IMR-90 (cell line): ENCODE measurements at regions not wholly inside any gene's neighbourhood (a gene's known extent, or its start where the extent isn't known, plus 50 kb on each side); places are given as distances from the start of the nearest gene placed in this dataset.

Experiments used
- ATAC-seq: fragments of 200-7000 bp; cut with Tn5 transposase; 2 replicates; pipeline ENCODE4 v1.9.1; 2020; ENCODE audit warnings: low read depth, mild to moderate bottlenecking, moderate library complexity
- BruUV-seq: library from RNA; stranded (reverse); fragments of 400-500 nt; replicated peaks from 2 replicates; lab custom pipeline; 2021; lab: Mats Ljungman, UMichigan
- CTCF ChIA-PET: fragments of 300-600 bp; formaldehyde crosslinking; extraction: SDS; loops from one replicate; lab custom pipeline; 2021; ENCODE audit warnings: antibody characterized with exemption; lab: Yijun Ruan, JAX
- POLR2A ChIA-PET: fragments of 300-600 bp; sonication (Branson Sonifier 250); formaldehyde crosslinking; loops from one replicate; lab custom pipeline; 2022; ENCODE audit warnings: antibody characterized with exemption; ENCODE audit not compliant: unreplicated experiment; lab: Charles Lee
- DNase-seq: peaks from one replicate; pipeline ENCODE4 v3.0.0; 2013
- H2AFZ ChIP-seq: replicated peaks from 2 replicates; pipeline ENCODE3; 2013; ENCODE audit warnings: low read length, mild to moderate bottlenecking; ENCODE audit not compliant: poor library complexity
- H2AK5ac ChIP-seq: 2 replicates; pipeline ENCODE4 v1.6.1; 2013; ENCODE audit warnings: low read depth, low read length, inconsistent platforms
- H2AK9ac ChIP-seq: replicated peaks from 2 replicates; pipeline ENCODE3; 2013; ENCODE audit warnings: mild to moderate bottlenecking, low read depth, low read length, moderate library complexity; ENCODE audit not compliant: poor library complexity
- H2BK120ac ChIP-seq: 2 replicates; pipeline ENCODE4 v1.6.1; 2013; ENCODE audit warnings: low read depth, low read length, inconsistent platforms
- H2BK15ac ChIP-seq: 3 replicates; pipeline ENCODE4 v1.6.1; 2013; ENCODE audit warnings: low read depth, low read length, inconsistent platforms
- H2BK20ac ChIP-seq: 2 replicates; pipeline ENCODE4 v1.6.1; 2013; ENCODE audit warnings: low read depth, mild to moderate bottlenecking, inconsistent platforms, low read length, moderate library complexity
- H2BK5ac ChIP-seq: 2 replicates; pipeline ENCODE4 v1.6.1; 2013; ENCODE audit warnings: mild to moderate bottlenecking, low read depth, low read length, inconsistent platforms; ENCODE audit not compliant: poor library complexity, severe bottlenecking
- H3K14ac ChIP-seq: replicated peaks from 2 replicates; pipeline ENCODE4 v1.6.1; 2013; ENCODE audit warnings: low read depth, low read length, inconsistent platforms
- H3K18ac ChIP-seq: 2 replicates; pipeline ENCODE4 v1.6.1; 2013; ENCODE audit warnings: low read depth, low read length, control low read depth
- H3K23ac ChIP-seq: 2 replicates; pipeline ENCODE4 v1.6.1; 2013; ENCODE audit warnings: low read depth, low read length, inconsistent platforms
- H3K27ac ChIP-seq: 2 replicates; pipeline ENCODE4 v1.5.1; 2013; ENCODE audit warnings: mild to moderate bottlenecking, control low read depth, low read length; ENCODE audit not compliant: insufficient read depth
- H3K27me3 ChIP-seq: 2 replicates; pipeline ENCODE4 v1.6.1; 2013; ENCODE audit warnings: low read length; ENCODE audit not compliant: control insufficient read depth, insufficient read depth
- H3K36me3 ChIP-seq: 2 replicates; pipeline ENCODE4 v1.6.1; 2013; ENCODE audit warnings: low read length, mixed read lengths; ENCODE audit not compliant: control insufficient read depth, insufficient read depth
- H3K4ac ChIP-seq: 2 replicates; pipeline ENCODE4 v1.6.1; 2013; ENCODE audit warnings: low read depth, low read length, inconsistent platforms
- H3K4me1 ChIP-seq: 2 replicates; pipeline ENCODE4 v1.6.1; 2013; ENCODE audit warnings: low read length, mixed read lengths; ENCODE audit not compliant: control insufficient read depth, insufficient read depth
- H3K4me2 ChIP-seq: 2 replicates; pipeline ENCODE4 v1.6.1; 2013; ENCODE audit warnings: low read depth, mild to moderate bottlenecking, control low read depth, low read length, moderate library complexity
- H3K4me3 ChIP-seq: 2 replicates; pipeline ENCODE4 v1.5.1; 2013; ENCODE audit warnings: low read depth, mild to moderate bottlenecking, control low read depth, low read length, moderate library complexity; ENCODE audit not compliant: insufficient read depth
- H3K56ac ChIP-seq: 2 replicates; pipeline ENCODE4 v1.6.1; 2013; ENCODE audit warnings: low read length, inconsistent platforms; ENCODE audit not compliant: insufficient read depth; ENCODE audit errors: extremely low read depth
- H3K79me1 ChIP-seq, 2 experiments: 2 replicates each; pipeline ENCODE4 v1.6.1; 2013; ENCODE audit warnings: low read length in 2 of 2, inconsistent platforms in 1 of 2, low read depth in 1 of 2
- H3K9ac ChIP-seq: 2 replicates; pipeline ENCODE4 v1.6.1; 2013; ENCODE audit warnings: low read depth, low read length, control low read depth
- H3K9me1 ChIP-seq: 2 replicates; pipeline ENCODE4 v1.6.1; 2013; ENCODE audit warnings: low read length, inconsistent platforms; ENCODE audit not compliant: insufficient read depth
- H3K9me3 ChIP-seq: 2 replicates; pipeline ENCODE4 v1.6.1; 2013; ENCODE audit warnings: low read length; ENCODE audit not compliant: control insufficient read depth, insufficient read depth
- H4K20me1 ChIP-seq: 2 replicates; pipeline ENCODE4 v1.6.1; 2013; ENCODE audit warnings: low read length, inconsistent platforms; ENCODE audit not compliant: insufficient read depth
- H4K5ac ChIP-seq: 2 replicates; pipeline ENCODE4 v1.6.1; 2013; ENCODE audit warnings: mild to moderate bottlenecking, low read depth, low read length, control low read depth
- H4K8ac ChIP-seq, 2 experiments: 2 replicates each; pipeline ENCODE4 v1.6.1; 2013; ENCODE audit warnings: low read depth in 2 of 2, low read length in 2 of 2, control low read depth in 1 of 2, inconsistent platforms in 1 of 2
- H4K91ac ChIP-seq: 2 replicates; pipeline ENCODE4 v1.6.1; 2013; ENCODE audit warnings: low read depth, low read length, inconsistent platforms; ENCODE audit not compliant: insufficient read depth
- CEBPB ChIP-seq: IDR thresholded peaks from 2 replicates; pipeline ENCODE4 v1.6.1; 2012; ENCODE audit warnings: low read depth, low read length, improper control_type of control experiment
- FOS ChIP-seq: fragments of 150-350 bp; IDR thresholded peaks from 2 replicates; pipeline ENCODE4 v1.6.1; 2016; ENCODE audit warnings: low read depth, low read length
- WGBS, 2 experiments: methylation state at CpG; one replicate each; pipeline versions ENCODE4 v1.1.5 to v1.1.7; 2013; ENCODE audit warnings: missing lambda C conversion rate in 2 of 2; ENCODE audit not compliant: insufficient read length in 1 of 2; ENCODE audit errors: extremely low coverage in 2 of 2; 5-methylcytosine and 5-hydroxymethylcytosine counted together
- dilution Hi-C: fragments of 300-500 bp; cut with HindIII; formaldehyde crosslinking; loops from one replicate; pipeline ENCODE4 v1.14.3; 2018; ENCODE audit warnings: low sequenced_read_pairs; ENCODE audit not compliant: unreplicated experiment
- in situ Hi-C: fragments of 300-500 bp; cut with MboI; formaldehyde crosslinking; loops from 3 replicates; pipeline ENCODE4 v1.14.3; 2019; ENCODE audit warnings: low sequenced_read_pairs, inconsistent platforms, mixed read lengths
- intact Hi-C: fragments of 100-400 bp; cut with micrococcal nuclease; formaldehyde crosslinking; loops from 2 replicates; pipeline ENCODE4 v1.10.0; 2022

GRCh38 chr5:108637134-108637533, 110.6 kb upstream of the FER start:
- H3K56ac ChIP-seq = no peak overlapping the region
- H2AK9ac ChIP-seq = no peak overlapping the region
- H3K4me2 ChIP-seq = no peak overlapping the region
- no peak overlapping the region for H2BK20ac ChIP-seq
- H2BK15ac ChIP-seq = no peak overlapping the region
- no peak overlapping the region for H2AK5ac ChIP-seq
- no peak overlapping the region for H3K14ac ChIP-seq
- H2AFZ ChIP-seq = no peak overlapping the region
- no peak overlapping the region for H2BK120ac ChIP-seq
- TF ChIP-seq FOS = no peak
- peak; percentile 97 for TF ChIP-seq CEBPB
- DNase-seq (peak; percentile 62), ATAC-seq (peak; percentile 53)
- in situ Hi-C loops = no loop called here
- no TSS peak for BruUV-seq
- no peak overlapping the region for H4K8ac ChIP-seq
- intact Hi-C loops = no loop called here
- no peak overlapping the region for H3K27ac ChIP-seq
- no peak overlapping the region for H3K18ac ChIP-seq
- H3K4me3 ChIP-seq = no peak overlapping the region
- no peaks in the 10 kb centered on the region for H4K20me1 ChIP-seq
- H3K79me1 ChIP-seq = no peaks in the 10 kb centered on the region
- no peak overlapping the region for H3K23ac ChIP-seq
- no peak overlapping the region for H2BK5ac ChIP-seq
- ChIA-PET CTCF (interaction anchor here (0.6 kb wide), 1 partner anchor 19 kb away, joined by 3 read pairs; no protein-coding TSS in a partner anchor), POLR2A (no interaction called here)
- no peak overlapping the region for H3K9ac ChIP-seq
- no peak overlapping the region for H4K91ac ChIP-seq
- dilution Hi-C loops = no loop called here
- H3K27me3 ChIP-seq = no peaks in the 10 kb centered on the region
- H3K4ac ChIP-seq = no peak overlapping the region
- no peak overlapping the region for H4K5ac ChIP-seq
- no peaks in the 10 kb centered on the region for H3K36me3 ChIP-seq
- WGBS, 2 experiments = no CpG with 5 or more reads among the region's 1 CpG
- no peaks in the 10 kb centered on the region; the same call in 1 of the 2 replicates for H3K9me1 ChIP-seq
- H3K9me3 ChIP-seq = no peaks in the 10 kb centered on the region
- H3K4me1 ChIP-seq = peaks cover 5% of the 10 kb centered on the region; the same call in 1 of the 2 replicates
